ENCODE measurements at regions not wholly inside any gene's neighbourhood (a gene's known extent, or its start where the extent isn't known, plus 50 kb on each side); places are given as distances from the start of the nearest gene placed in this dataset.

DNA sequence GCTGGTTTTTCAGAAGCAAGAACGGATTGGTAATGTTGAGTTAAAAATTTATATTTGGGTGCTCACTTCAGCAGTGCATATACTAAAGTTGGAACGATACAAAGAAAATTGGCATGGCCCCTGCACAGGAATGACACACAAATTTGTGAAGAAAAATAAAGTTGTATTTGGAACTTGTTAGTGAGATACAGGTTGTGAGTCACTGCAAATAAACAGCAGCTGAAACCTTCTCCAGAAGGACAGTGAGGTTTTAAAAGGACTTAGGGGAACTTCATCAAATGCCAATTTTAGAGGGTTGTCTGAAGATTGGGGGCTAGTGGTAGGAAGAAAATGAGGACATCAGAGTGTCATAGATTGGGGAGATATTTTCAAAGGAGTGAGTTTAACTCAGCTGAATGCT is 79.7 kb upstream of the ELOVL6 start:
- no peak for TF ChIP-seq TAF1 (IDR thresholded peaks at IDR 0.05; ENCODE audit: borderline replicate concordance, insufficient read depth, low read length)
- no peak for TF ChIP-seq POLR2AphosphoS5 (IDR thresholded peaks at IDR 0.05; ENCODE audit: low read depth, low read length)

Data from PFSK-1 (cell line).